ENCODE measurements at regions not wholly inside any gene's neighbourhood (a gene's known extent, or its start where the extent isn't known, plus 50 kb on each side); places are given as distances from the start of the nearest gene placed in this dataset.
"Not testable (repeated sequence)": the region's sequence is repeated elsewhere in the genome, so short reads cannot be mapped to it uniquely, and the experiment has no call there.

- no peak overlapping the region for H3K27ac ChIP-seq
- in situ Hi-C loops (cut with MboI; ENCODE audit: low sequenced_read_pairs in 4 of 4) (no loop called here), intact Hi-C loops (cut with DNase I; ENCODE audit: low total_unique reads) (no loop called here)
- no peak for DNase-seq
- H3K27me3 ChIP-seq: no peaks in the 10 kb centered on the region
- no peaks in the 10 kb centered on the region for H3K4me1 ChIP-seq
- no peaks in the 10 kb centered on the region for H3K9me3 ChIP-seq
- H3K36me3 ChIP-seq: no peaks in the 10 kb centered on the region
- no peak for ATAC-seq
- no peak overlapping the region for H3K4me3 ChIP-seq
- TF ChIP-seq, protein P1, sequence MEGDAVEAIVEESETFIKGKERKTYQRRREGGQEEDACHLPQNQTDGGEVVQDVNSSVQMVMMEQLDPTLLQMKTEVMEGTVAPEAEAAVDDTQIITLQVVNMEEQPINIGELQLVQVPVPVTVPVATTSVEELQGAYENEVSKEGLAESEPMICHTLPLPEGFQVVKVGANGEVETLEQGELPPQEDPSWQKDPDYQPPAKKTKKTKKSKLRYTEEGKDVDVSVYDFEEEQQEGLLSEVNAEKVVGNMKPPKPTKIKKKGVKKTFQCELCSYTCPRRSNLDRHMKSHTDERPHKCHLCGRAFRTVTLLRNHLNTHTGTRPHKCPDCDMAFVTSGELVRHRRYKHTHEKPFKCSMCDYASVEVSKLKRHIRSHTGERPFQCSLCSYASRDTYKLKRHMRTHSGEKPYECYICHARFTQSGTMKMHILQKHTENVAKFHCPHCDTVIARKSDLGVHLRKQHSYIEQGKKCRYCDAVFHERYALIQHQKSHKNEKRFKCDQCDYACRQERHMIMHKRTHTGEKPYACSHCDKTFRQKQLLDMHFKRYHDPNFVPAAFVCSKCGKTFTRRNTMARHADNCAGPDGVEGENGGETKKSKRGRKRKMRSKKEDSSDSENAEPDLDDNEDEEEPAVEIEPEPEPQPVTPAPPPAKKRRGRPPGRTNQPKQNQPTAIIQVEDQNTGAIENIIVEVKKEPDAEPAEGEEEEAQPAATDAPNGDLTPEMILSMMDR (IDR thresholded peaks at IDR 0.05 in 4 of 5, conservative IDR thresholded peaks at IDR 0.05 in 1 of 5): no peak
- TF ChIP-seq POLR2A (IDR thresholded peaks at IDR 0.05): no peak
These were observed 66.0 kb upstream of the CPSF6 start for GRCh38 chr12:69173368-69173767.

GRCh38 chr12:69179786-69180185, 59.6 kb upstream of the CPSF6 start:
- H3K36me3 ChIP-seq: no peaks in the 10 kb centered on the region
- no peaks in the 10 kb centered on the region for H3K27me3 ChIP-seq
- ATAC-seq (no peak), DNase-seq (no peak)
- H3K4me1 ChIP-seq: no peaks in the 10 kb centered on the region
- intact Hi-C loops (cut with DNase I; ENCODE audit: low total_unique reads): no loop called here
- H3K9me3 ChIP-seq: no peaks in the 10 kb centered on the region
- in situ Hi-C loops (cut with MboI; ENCODE audit: low sequenced_read_pairs in 4 of 4): no loop called here
- no peak overlapping the region for H3K4me3 ChIP-seq
- no peak overlapping the region for H3K27ac ChIP-seq
- no peak for TF ChIP-seq POLR2A (IDR thresholded peaks at IDR 0.05)
- TF ChIP-seq, protein P1 (IDR thresholded peaks at IDR 0.05 in 4 of 5, conservative IDR thresholded peaks at IDR 0.05 in 1 of 5): no peak

DNA sequence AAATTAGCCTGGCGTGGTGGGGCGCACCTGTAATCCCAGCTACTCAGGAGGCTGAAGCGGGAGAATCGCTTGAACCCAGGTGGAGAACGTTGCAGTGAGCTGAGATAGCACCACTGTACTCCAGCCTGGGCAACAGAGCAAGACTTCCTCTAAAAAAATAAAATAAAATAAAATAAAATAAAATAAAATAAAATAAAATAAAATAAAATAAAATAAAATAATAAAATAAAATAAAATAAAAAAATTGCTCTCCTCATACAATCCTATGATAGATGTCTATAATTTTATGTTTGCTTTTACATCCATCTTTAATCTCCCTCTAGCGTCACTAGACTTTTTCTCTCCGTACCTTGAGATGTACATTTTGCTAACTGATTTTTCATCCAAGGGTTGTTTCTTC, 51.8 kb upstream of the CPSF6 start:
- H3K27ac ChIP-seq; H3K4me3 ChIP-seq; DNase-seq; H3K9me3 ChIP-seq; intact Hi-C loops (cut with DNase I; ENCODE audit: low total_unique reads); H3K4me1 ChIP-seq; H3K36me3 ChIP-seq; ATAC-seq; H3K27me3 ChIP-seq; in situ Hi-C loops (cut with MboI; ENCODE audit: low sequenced_read_pairs in 4 of 4): not testable (repeated sequence)

DNA sequence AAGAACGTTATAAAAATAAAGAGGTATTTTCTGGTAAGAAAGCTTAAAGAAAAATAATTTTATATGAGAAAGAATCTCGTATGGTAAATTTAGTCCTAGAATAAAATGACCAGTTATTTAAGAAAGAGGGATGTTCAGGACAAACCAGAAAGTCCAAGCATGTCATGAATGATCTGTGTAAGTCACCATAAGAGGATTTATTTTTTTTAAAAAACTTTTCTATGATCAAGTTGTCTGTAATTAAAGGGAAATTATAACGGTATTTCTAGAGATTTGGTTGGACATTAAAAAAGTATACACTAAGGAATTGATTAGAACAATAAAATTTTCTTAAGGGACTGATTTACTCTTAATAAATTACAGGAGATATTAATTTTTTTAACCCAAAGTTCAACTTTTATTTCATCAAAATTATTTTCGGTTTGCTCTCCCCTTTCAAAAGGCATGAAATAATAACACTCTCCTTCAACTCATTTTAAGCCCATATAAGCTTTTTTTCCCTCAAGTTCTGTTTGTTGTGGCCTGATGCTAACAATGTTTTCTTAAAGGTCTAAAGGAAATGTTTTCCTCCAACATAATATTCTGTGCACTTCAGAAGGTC, 49.9 kb upstream of the CPSF6 start:
- in situ Hi-C loops (cut with MboI; ENCODE audit: low sequenced_read_pairs in 4 of 4) (no loop called here), intact Hi-C loops (cut with DNase I; ENCODE audit: low total_unique reads) (no loop called here)
- DNase-seq (no peak), ATAC-seq (no peak)
- no peak for TF ChIP-seq POLR2A (IDR thresholded peaks at IDR 0.05)
- TF ChIP-seq, protein P1 (IDR thresholded peaks at IDR 0.05 in 4 of 5, conservative IDR thresholded peaks at IDR 0.05 in 1 of 5): no peak
- H3K4me3 ChIP-seq: no peak overlapping the region
- H3K36me3 ChIP-seq: no peaks in the 10 kb centered on the region
- no peaks in the 10 kb centered on the region for H3K27me3 ChIP-seq
- no peak overlapping the region for H3K27ac ChIP-seq
- H3K4me1 ChIP-seq: no peaks in the 10 kb centered on the region
- peaks cover 0 to 6% (median 0%) of the 10 kb centered on the region in 3 donors for H3K9me3 ChIP-seq
